ENCODE measurements at regions not wholly inside any gene's neighbourhood (a gene's known extent, or its start where the extent isn't known, plus 50 kb on each side); places are given as distances from the start of the nearest gene placed in this dataset.

DNA sequence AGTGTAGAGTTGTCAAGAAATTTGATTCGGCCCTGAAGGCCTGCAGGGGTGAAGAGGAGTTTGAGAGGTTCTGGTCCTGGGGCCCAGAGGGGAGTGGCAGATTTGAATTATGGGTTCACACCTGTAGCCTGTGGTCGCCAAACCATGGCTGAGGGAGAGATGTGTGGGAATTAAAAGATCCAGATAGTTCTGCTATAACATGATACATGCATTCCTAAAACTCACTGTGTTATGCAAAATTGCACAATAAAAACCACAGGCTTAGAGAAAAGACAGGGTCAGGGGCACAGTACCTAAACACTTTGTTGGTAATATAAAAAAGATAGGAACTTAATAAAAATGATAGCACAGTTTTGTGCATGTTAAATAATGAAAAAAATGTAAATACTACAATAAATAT, 106.2 kb downstream of the TMEM30B start:
- no peak for DNase-seq
- no peak for ATAC-seq
- intact Hi-C loops (cut with DNase I): no loop called here

DNA sequence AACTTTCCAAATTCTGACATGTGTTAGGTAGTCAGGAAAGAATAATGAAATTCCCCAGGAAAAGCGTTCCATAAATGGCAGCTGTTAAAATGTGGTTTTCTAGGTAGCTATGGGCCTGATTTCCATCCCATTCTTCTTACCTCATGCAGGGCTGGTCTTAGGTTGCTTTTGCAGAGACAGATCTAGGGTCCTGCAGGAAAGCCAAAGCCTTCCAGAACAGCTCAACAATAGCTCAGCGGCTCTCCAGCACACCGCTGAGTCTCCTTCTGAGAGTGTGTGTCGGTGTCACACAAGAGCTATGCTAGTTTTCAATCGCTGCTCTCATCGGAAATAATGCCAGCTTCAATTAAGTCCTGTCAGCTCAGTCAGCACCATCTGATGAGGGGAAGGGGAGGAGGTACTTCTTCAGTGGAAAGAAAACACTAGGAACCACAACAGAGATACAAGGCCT, 106.7 kb downstream of the TMEM30B start:
- DNase-seq (no peak), ATAC-seq (no peak)

GRCh38 chr14:61171727-61172126, 109.4 kb downstream of the TMEM30B start:
- DNase-seq: no peak
- ATAC-seq: no peak
- intact Hi-C loops (cut with DNase I): no loop called here

More for the DNA sequence above, 106.7 kb downstream of the TMEM30B start:
- intact Hi-C loops (cut with DNase I): no loop called here

GRCh38 chr14:61168141-61168540, 113.0 kb downstream of the TMEM30B start:
- ATAC-seq (no peak), DNase-seq (no peak)
- intact Hi-C loops (cut with DNase I): no loop called here

GRCh38 chr14:61167642-61168041, 113.5 kb downstream of the TMEM30B start:
- DNase-seq (no peak), ATAC-seq (no peak)
- intact Hi-C loops (cut with DNase I): no loop called here

DNA sequence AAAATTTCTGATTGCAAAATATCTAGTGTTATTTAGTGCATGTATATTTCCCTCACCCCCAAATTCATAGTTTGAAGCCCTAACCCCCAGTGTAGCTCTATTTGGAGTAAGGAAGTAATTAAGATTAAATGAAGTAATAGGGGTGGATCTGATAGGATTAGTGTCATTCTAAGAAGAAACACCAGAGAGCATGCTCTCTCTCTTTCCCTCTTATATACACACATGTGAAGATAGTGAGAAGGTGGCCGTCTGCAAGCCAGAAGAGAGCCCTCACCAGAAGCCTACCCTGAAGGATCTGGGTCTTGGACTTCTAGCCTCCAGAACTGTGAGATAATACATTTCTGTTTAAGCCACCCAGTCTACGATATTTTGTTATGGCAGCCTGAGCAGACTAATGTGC, 120.3 kb downstream of the TMEM30B start:
- DNase-seq: no peak
- ATAC-seq: no peak
- intact Hi-C loops (cut with DNase I): no loop called here

- intact Hi-C loops (cut with DNase I): no loop called here
- ATAC-seq (no peak), DNase-seq (no peak)
Observed at GRCh38 chr14:61154641-61155040, 126.5 kb downstream of the TMEM30B start.

DNA sequence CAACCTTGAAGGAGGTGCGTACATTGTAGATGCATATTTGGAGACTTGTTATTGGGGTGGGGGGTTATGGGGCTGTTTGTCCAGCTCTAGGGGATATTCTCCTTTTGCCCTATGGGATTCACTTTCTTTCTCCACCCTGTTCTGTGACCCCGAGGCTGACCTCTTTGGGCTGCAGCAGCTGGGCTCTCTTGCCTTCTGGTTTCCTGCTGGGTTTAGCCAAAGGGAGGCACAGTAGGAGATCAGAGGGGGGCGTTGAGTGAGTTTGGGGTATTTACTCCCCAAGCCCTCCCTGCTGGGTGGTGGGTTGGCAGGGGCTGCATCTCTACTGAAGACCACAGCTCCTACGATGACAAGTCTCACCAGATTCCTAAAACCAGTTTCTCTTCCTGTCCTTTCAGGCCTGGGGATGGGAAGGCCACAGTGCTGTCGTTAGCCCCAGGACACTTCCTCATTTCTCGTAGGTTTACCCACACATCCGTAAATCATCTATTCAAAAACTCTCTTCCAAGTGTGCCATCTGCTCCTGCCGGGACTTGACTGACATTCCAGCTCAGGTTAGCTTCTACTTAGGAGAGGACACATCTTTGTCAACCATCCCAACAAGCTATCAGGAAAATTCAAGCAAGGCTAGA, 127.1 kb downstream of the TMEM30B start:
- ATAC-seq: no peak
- DNase-seq: no peak
- intact Hi-C loops (cut with DNase I): no loop called here

GRCh38 chr14:61153431-61153830, 127.7 kb downstream of the TMEM30B start:
- ATAC-seq: no peak
- no peak for DNase-seq
- intact Hi-C loops (cut with DNase I): no loop called here

GRCh38 chr14:61152851-61153364, 128.2 kb downstream of the TMEM30B start:
- intact Hi-C loops (cut with DNase I): no loop called here
- ATAC-seq (peak in 1 of 2 donors; percentile 49), DNase-seq (no peak)

GRCh38 chr14:61151251-61151650, 129.9 kb downstream of the TMEM30B start:
- intact Hi-C loops (cut with DNase I): no loop called here
- ATAC-seq (no peak), DNase-seq (no peak)

GRCh38 chr14:61150851-61151250, 130.3 kb downstream of the TMEM30B start:
- no peak for DNase-seq
- no peak for ATAC-seq
- intact Hi-C loops (cut with DNase I): no loop called here

DNA sequence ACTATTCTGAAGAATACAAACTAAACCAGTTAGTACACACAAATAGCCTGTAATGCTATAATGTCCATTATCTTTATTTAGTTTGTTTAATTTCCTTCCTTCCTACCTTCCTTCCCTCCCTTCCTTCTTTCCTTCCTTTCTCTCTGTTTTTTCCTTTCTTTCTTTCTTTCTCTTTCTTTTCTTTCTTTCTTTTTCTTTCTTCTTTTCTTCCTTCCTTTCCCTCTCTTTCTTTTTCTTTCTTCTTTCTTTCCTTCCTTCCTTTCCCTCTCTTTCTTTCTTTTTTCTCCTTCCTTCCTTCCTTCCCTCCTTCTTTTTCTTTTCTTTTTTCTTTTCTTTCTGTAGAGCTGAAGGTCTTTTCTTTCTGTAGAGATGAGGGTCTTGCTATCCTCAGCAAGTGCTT, 131.2 kb downstream of the TMEM30B start:
- DNase-seq (no peak), ATAC-seq (no peak)
- intact Hi-C loops (cut with DNase I): no loop called here

GRCh38 chr14:61148742-61149350, 132.3 kb downstream of the TMEM30B start:
- no peak for DNase-seq
- intact Hi-C loops (cut with DNase I): no loop called here
- no peak for ATAC-seq

GRCh38 chr14:61147831-61148549, 133.1 kb downstream of the TMEM30B start:
- intact Hi-C loops (cut with DNase I): no loop called here
- DNase-seq (peak; percentile 60), ATAC-seq (peak; percentile 52 to 77)

- intact Hi-C loops (cut with DNase I): no loop called here
- DNase-seq (no peak), ATAC-seq (peak in 1 of 2 donors; percentile 37)
Observed at GRCh38 chr14:61147381-61147821, 133.7 kb downstream of the TMEM30B start.

DNA sequence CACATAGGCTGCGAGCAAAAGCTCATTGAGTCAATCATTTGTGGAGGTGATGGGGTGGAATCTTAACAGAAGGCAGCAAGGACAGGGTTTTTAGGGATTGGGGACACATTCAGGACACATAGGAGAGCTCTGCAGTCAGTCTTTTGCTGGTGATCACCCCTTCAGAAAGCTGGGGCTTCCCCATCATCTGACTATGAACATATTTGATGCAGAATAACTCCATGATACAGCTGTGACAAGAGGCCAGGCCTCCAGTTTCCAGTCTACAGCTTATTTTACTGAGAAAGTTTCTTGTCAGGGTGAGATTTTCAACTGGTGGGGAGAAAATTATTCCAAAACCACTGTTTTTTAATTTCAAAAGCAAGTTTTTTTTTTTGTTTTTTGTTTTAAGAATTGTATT, 134.2 kb downstream of the TMEM30B start:
- ATAC-seq: no peak
- intact Hi-C loops (cut with DNase I): no loop called here
- no peak for DNase-seq

- peak in 1 of 2 donors; percentile 41 for ATAC-seq
- DNase-seq: no peak
- intact Hi-C loops (cut with DNase I): no loop called here
Observed at GRCh38 chr14:61145903-61146481, 135.1 kb downstream of the TMEM30B start.

DNA sequence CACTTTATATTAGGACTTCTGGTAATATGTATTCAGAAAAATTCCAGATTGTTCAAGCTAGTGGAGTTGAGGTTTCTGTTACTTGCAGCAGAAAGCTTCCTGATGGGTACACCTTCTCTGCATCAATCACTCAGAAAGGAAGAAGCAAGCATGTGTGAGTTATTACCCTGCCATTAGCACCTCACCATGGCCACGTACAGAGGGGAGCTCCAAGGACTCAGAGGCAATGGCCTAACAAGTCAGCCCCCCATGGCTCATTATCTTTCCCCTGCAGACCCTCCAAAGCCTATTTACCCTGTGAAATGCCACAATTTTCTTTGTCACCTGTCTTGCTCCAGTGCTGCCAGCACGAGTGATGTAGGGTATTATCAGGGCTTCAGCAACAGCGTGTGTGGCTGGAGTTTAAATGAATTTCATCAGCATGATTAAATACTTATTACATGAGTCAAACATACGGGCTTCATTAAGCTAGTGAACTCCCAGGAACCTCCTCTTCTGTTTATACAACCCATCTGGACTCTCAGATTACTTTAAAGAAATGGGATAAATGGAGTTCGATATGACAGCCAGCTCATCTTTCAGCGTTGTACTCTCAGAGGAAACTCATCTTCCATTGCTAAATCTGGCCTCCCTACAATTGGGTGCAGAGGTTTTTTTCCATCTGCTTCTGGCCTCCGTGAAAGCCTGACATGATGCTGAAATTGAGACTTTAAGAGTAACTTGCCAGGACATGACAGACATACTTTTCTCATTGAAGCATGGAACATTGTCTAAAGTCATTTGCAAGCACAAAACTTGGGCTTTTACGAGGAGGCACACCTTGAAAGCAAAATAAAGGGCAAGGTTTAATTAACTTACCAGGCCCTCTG, 135.9 kb downstream of the TMEM30B start:
- intact Hi-C loops (cut with DNase I): no loop called here
- no peak for DNase-seq
- ATAC-seq: peak; percentile 58 to 62
